Activated naive CD4-positive, alpha-beta T cell treated with anti-CD3 and anti-CD28 coated beads for 36 hours (primary cell): ENCODE measurements at regions not wholly inside any gene's neighbourhood (a gene's known extent, or its start where the extent isn't known, plus 50 kb on each side); places are given as distances from the start of the nearest gene placed in this dataset.
"Not testable (repeated sequence)": the region's sequence is repeated elsewhere in the genome, so short reads cannot be mapped to it uniquely, and the experiment has no call there.

ENCODE experiments used
- CTCF ChIA-PET: fragments of 350-600 bp; sonication (Branson Sonifier 250); formaldehyde crosslinking; loops from one replicate; lab custom pipeline; 2021; ENCODE audit warnings: antibody characterized with exemption; lab: Charles Lee
- DNase-seq: peaks from one replicate; pipeline ENCODE4 v3.0.0-alpha.2; 2020
- H3K27ac Mint-ChIP-seq: one replicate; pipeline ENCODE4 v1.8.0; 2021; ENCODE audit warnings: mild to moderate bottlenecking, mixed read lengths
- H3K27me3 Mint-ChIP-seq: one replicate; pipeline ENCODE4 v1.8.0; 2021; ENCODE audit warnings: low read depth, mixed read lengths
- H3K36me3 Mint-ChIP-seq: one replicate; pipeline ENCODE4 v1.8.0; 2021; ENCODE audit warnings: low read depth, mixed read lengths
- H3K4me1 Mint-ChIP-seq: one replicate; pipeline ENCODE4 v1.8.0; 2021; ENCODE audit warnings: low read depth, mixed read lengths
- H3K4me3 Mint-ChIP-seq: one replicate; pipeline ENCODE4 v1.8.0; 2021; ENCODE audit warnings: mild to moderate bottlenecking, moderate library complexity, mixed read lengths
- H3K9me3 Mint-ChIP-seq: one replicate; pipeline ENCODE4 v1.8.0; 2021; ENCODE audit warnings: mixed read lengths
- intact Hi-C: fragments of 100-400 bp; cut with micrococcal nuclease; formaldehyde crosslinking; loops from one replicate; pipeline ENCODE4 v1.15.1; 2023

DNA sequence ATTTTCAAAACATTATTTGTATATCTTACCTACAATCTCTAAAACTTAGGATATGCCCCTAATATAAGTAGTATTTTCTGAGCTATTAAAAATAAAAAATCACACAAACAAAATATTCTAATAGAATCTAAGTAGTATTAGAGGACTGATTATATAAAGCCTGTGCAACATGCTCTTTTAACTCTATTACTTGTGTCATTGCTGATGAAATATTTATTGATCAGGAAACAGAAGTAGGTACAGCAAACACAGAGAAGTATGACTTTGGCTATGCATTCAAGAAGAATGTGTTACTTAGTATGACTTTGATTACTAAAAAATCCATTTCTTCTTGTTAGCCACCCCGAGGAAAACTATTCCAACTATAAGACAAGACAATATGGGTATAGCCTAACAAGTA is 84.6 kb upstream of the ALG10 start:
- DNase-seq, H3K4me3 Mint-ChIP-seq, H3K27me3 Mint-ChIP-seq, H3K27ac Mint-ChIP-seq, H3K9me3 Mint-ChIP-seq, H3K36me3 Mint-ChIP-seq, H3K4me1 Mint-ChIP-seq, CTCF ChIA-PET, intact Hi-C loops: not testable (repeated sequence)

DNA sequence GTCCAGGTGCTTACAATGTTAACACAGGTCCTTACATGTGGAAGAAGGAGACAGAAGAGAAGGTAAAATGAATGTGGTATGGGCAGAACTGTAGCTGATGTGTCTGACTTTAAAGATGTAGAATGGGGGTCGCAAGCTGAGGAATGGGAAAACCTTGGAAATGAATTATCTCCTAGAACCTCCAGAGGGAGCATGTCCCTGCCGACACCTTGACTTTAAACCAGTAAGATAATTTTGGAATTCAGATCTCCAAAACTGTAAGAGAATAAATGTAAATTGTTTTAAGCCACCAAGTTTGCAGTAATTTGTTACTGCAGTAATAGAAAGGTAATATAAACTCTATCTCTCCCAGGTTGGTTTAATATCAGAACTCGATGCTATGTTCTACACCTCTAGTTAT is 80.1 kb upstream of the ALG10 start:
- Mint-ChIP-seq H3K4me3 (no peak overlapping the region), H3K9me3 (no peaks in the 10 kb centered on the region), H3K4me1 (no peaks in the 10 kb centered on the region), H3K36me3 (no peaks in the 10 kb centered on the region), H3K27ac (no peak overlapping the region), H3K27me3 (peaks cover 4% of the 10 kb centered on the region)
- intact Hi-C loops, result no loop called here
- CTCF ChIA-PET, result no interaction called here
- no peak for DNase-seq

DNA sequence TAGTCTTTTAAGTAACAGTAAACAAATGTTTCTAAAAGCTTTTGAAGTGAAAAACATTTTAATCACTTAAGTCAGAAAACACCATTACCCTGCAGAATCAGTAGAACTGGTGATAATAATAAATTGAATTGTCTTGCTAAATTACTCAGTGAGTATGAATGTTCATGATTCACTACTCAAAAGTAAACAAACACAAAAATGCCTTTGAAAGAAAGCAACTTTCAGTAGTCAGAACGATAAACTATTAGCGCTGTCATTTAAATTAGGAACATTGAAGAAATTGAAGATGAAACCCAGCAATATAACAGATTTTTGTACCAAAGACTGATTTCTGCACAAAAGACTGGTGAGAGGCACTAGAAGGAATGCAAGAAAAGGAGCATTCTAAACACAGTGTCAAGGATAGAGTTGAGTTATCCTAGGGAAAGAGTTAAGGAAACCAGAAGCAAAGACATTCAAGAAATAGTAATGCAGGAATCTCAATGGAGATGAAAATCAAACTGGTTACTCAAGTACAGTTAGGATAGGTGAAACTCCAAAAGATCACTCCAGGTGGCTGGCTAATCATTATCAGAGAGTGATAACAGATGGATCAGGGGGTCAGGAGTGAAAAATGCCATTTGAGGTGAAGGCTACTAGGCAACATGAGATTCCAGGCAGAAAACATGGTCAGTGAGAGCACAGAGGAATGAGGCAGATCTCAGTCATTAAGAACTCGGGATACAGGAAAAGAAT is 77.4 kb upstream of the ALG10 start:
- Mint-ChIP-seq H3K4me3 (no peak overlapping the region), H3K4me1 (no peaks in the 10 kb centered on the region), H3K27ac (no peak overlapping the region), H3K27me3 (peaks cover 4% of the 10 kb centered on the region), H3K9me3 (peaks cover 12% of the 10 kb centered on the region), H3K36me3 (no peaks in the 10 kb centered on the region)
- intact Hi-C loops, result no loop called here
- CTCF ChIA-PET, result no interaction called here
- no peak for DNase-seq

DNA sequence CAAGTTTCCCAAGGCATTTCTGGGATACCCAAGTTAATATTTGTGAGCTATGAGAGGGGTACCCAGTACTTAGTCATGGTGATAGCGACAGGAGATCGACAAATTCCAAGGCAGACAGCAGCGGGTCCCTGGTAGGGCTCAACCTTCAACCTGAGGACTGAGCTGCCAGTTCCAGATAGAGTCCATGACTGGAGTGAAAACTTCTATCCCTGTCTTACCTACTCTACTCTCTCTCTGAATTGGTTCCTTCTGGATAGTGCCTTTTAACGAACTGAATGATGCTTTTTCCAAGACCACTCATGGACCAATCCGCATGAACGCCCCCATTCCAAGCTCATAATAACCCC is 76.9 kb upstream of the ALG10 start:
- Mint-ChIP-seq H3K4me3 (no peak overlapping the region), H3K36me3 (no peaks in the 10 kb centered on the region), H3K27me3 (peaks cover 4% of the 10 kb centered on the region), H3K9me3 (peaks cover 15% of the 10 kb centered on the region), H3K27ac (no peak overlapping the region), H3K4me1 (no peaks in the 10 kb centered on the region)
- intact Hi-C loops, result no loop called here
- CTCF ChIA-PET, result no interaction called here
- DNase-seq, result no peak

DNA sequence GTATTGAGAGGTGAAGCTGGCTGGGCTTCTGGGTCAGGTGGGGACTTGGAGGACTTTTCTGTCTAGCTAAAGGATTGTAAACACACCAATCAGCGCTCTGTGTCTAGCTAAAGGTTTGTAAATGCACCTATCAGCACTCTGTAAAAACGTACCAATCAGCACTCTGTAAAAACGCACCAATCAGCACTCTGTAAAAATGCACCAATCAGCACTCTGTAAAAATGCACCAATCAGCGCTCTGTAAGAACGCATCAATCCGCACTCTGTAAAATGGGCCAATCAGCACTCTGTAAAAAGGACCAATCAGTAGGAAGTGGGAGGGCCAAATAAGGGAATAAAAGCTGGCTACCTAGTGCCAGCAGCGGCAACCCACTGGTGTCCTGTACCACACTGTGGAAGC is 56.1 kb upstream of the ALG10 start:
- H3K4me3 Mint-ChIP-seq, H3K4me1 Mint-ChIP-seq, DNase-seq, H3K27ac Mint-ChIP-seq, H3K27me3 Mint-ChIP-seq, H3K36me3 Mint-ChIP-seq, H3K9me3 Mint-ChIP-seq, intact Hi-C loops, CTCF ChIA-PET: not testable (repeated sequence)

DNA sequence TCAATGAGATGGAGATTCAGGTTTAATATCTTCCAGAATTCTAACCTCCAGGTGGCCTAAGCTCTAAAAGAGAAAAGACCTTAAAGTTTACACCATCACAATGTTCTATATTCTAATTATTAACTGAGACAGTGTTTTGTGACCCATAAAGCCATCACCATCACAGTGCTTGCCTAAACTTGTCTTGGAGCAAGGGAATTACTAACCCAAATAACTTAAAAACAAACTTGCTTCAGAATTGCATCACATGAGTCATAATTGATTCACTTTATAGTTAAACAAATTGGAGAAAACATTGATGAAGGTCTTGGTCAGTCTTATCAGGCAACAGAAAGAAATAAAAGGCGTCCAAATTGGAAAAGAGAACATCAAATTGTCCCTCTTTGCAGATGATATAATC is 54.5 kb upstream of the ALG10 start:
- no peak overlapping the region for H3K4me3 Mint-ChIP-seq
- H3K4me1 Mint-ChIP-seq, result no peaks in the 10 kb centered on the region
- CTCF ChIA-PET, result no interaction called here
- H3K9me3 Mint-ChIP-seq, result peaks cover 4% of the 10 kb centered on the region
- peaks cover 6% of the 10 kb centered on the region for H3K27me3 Mint-ChIP-seq
- DNase-seq, result no peak
- intact Hi-C loops, result no loop called here
- no peak overlapping the region for H3K27ac Mint-ChIP-seq
- H3K36me3 Mint-ChIP-seq, result no peaks in the 10 kb centered on the region
